Activated CD4-positive, alpha-beta memory T cell treated with anti-CD3 and anti-CD28 coated beads for 36 hours (primary cell): ENCODE measurements at regions not wholly inside any gene's neighbourhood (a gene's known extent, or its start where the extent isn't known, plus 50 kb on each side); places are given as distances from the start of the nearest gene placed in this dataset.

Experiments
- CTCF ChIA-PET: fragments of 350-600 bp; sonication (Branson Sonifier 250); formaldehyde crosslinking; loops from one replicate; lab custom pipeline; 2021; ENCODE audit warnings: antibody characterized with exemption, inconsistent platforms; lab: Charles Lee
- POLR2A ChIA-PET: fragments of 350-600 bp; sonication (Branson Sonifier 250); formaldehyde crosslinking; loops from one replicate; lab custom pipeline; 2021; ENCODE audit warnings: antibody characterized with exemption; lab: Charles Lee
- DNase-seq: peaks from one replicate; pipeline ENCODE4 v3.0.0-alpha.2; 2020
- H3K27ac Mint-ChIP-seq: one replicate; pipeline ENCODE4 v1.8.0; 2021; ENCODE audit warnings: mixed read lengths
- H3K27me3 Mint-ChIP-seq: one replicate; pipeline ENCODE4 v1.8.0; 2021; ENCODE audit warnings: mixed read lengths
- H3K36me3 Mint-ChIP-seq: one replicate; pipeline ENCODE4 v1.8.0; 2021; ENCODE audit warnings: mixed read lengths
- H3K4me1 Mint-ChIP-seq: one replicate; pipeline ENCODE4 v1.8.0; 2021; ENCODE audit warnings: low read depth, mixed read lengths
- H3K4me3 Mint-ChIP-seq: one replicate; pipeline ENCODE4 v1.8.0; 2021; ENCODE audit warnings: mild to moderate bottlenecking, mixed read lengths
- H3K9me3 Mint-ChIP-seq: one replicate; pipeline ENCODE4 v1.8.0; 2021; ENCODE audit warnings: mixed read lengths
- intact Hi-C: fragments of 100-400 bp; cut with micrococcal nuclease; formaldehyde crosslinking; loops from one replicate; pipeline ENCODE4 v1.15.1; 2023

DNA sequence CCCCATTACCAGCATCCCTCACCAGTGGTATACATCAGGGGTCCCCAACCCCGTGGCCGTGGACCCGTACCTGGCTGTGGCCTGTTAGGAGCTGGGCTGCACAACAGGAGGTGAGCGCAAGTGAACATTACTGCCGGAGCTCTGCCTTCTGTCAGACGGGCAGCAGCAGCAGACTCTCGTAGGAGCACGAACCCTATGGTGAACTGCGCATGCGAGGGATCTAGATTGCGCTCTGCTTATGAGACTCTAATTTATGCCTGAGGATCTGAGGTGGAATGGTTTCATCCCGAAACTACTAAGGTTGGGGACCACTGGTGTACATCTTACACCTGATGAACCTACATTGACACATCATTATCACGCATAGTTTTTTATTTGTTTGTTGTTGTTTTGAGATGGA lies 52.8 kb upstream of the DHX15 start:
- POLR2A ChIA-PET, result no interaction called here
- no peak for DNase-seq
- Mint-ChIP-seq H3K27ac (no peak overlapping the region), H3K4me1 (no peaks in the 10 kb centered on the region), H3K27me3 (peaks cover 3% of the 10 kb centered on the region), H3K36me3 (no peaks in the 10 kb centered on the region), H3K9me3 (no peaks in the 10 kb centered on the region), H3K4me3 (no peak overlapping the region)
- CTCF ChIA-PET, result no interaction called here
- intact Hi-C loops, result no loop called here

GRCh38 chr4:24638396-24638875 lies 54.1 kb upstream of the DHX15 start:
- ChIA-PET POLR2A (no interaction called here), CTCF (no interaction called here)
- intact Hi-C loops, result no loop called here
- Mint-ChIP-seq H3K9me3 (no peaks in the 10 kb centered on the region), H3K27ac (no peak overlapping the region), H3K4me3 (no peak overlapping the region), H3K4me1 (no peaks in the 10 kb centered on the region), H3K27me3 (peaks cover 2% of the 10 kb centered on the region), H3K36me3 (no peaks in the 10 kb centered on the region)
- DNase-seq, result no peak

GRCh38 chr4:24639714-24640113 lies 55.4 kb upstream of the DHX15 start:
- intact Hi-C loops, result no loop called here

DNA sequence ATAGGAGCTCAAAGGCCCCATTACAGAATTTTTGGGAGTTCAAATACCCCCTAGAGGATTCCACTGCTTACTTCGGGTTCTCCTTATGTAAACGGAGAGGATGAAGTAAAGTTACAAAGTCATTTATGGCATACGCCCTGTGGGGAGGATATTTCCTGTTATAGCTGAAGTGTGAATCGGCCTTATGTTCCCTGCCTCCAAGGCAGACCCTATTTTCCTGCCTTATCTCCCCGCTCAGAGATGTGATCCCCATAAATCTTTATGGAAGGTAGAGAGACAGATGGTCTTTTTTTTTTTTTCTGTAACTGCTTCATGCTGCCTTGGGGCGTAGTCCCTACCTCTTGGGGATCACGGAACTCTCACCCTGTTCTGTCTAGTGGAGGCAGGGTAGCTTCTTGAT lies 56.0 kb upstream of the DHX15 start:
- CTCF ChIA-PET, result no interaction called here
- intact Hi-C loops, result no loop called here

More at GRCh38 chr4:24639714-24640113, 55.4 kb upstream of the DHX15 start:
- H3K36me3 Mint-ChIP-seq, result no peaks in the 10 kb centered on the region
- no peaks in the 10 kb centered on the region for H3K4me1 Mint-ChIP-seq
- ChIA-PET POLR2A (no interaction called here), CTCF (no interaction called here)
- no peak for DNase-seq
- no peak overlapping the region for H3K4me3 Mint-ChIP-seq
- no peak overlapping the region for H3K27ac Mint-ChIP-seq
- no peaks in the 10 kb centered on the region for H3K9me3 Mint-ChIP-seq
- peaks cover 2% of the 10 kb centered on the region for H3K27me3 Mint-ChIP-seq

DNA sequence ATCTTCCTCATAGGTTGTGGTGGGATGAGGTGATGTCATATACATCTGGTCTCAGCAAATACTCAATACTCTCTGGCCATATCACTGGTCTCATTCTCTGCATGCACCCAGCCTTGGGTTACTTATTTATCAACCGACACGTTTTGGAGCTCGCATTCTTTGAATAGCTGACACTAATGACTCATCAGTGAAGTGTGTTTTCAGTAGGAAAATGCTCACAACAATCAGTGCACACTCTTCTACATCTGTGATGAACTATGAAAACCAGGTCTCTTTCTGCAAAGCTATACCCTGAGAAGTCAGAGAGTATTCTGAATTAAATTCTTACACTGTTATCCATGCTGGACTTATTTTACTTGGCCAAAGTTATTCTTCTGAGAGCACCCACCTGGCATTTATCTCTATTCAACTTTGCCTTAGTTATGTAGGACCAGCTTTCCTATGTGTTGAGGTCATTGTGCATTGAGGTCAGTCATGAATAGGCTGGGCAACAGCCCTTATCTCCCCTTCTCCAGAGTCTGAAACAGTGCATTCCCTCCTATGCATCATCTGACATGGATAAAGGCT lies 58.7 kb upstream of the DHX15 start:
- peaks cover 8% of the 10 kb centered on the region for H3K27me3 Mint-ChIP-seq
- POLR2A ChIA-PET, result no interaction called here
- intact Hi-C loops, result no loop called here
- H3K27ac Mint-ChIP-seq, result no peak overlapping the region
- no peaks in the 10 kb centered on the region for H3K4me1 Mint-ChIP-seq
- H3K36me3 Mint-ChIP-seq, result no peaks in the 10 kb centered on the region
- no peak for DNase-seq
- H3K9me3 Mint-ChIP-seq, result no peaks in the 10 kb centered on the region
- CTCF ChIA-PET, result no interaction called here
- no peak overlapping the region for H3K4me3 Mint-ChIP-seq

More for the DNA sequence above, 56.0 kb upstream of the DHX15 start:
- Mint-ChIP-seq H3K4me3 (no peak overlapping the region), H3K27ac (no peak overlapping the region), H3K27me3 (peaks cover 2% of the 10 kb centered on the region), H3K4me1 (no peaks in the 10 kb centered on the region), H3K9me3 (no peaks in the 10 kb centered on the region), H3K36me3 (no peaks in the 10 kb centered on the region)
- POLR2A ChIA-PET, result no interaction called here
- no peak for DNase-seq

GRCh38 chr4:24643774-24644520 lies 59.6 kb upstream of the DHX15 start:
- Mint-ChIP-seq H3K27me3 (peaks cover 8% of the 10 kb centered on the region), H3K4me3 (no peak overlapping the region), H3K4me1 (no peaks in the 10 kb centered on the region), H3K36me3 (no peaks in the 10 kb centered on the region), H3K9me3 (no peaks in the 10 kb centered on the region), H3K27ac (no peak overlapping the region)
- no peak for DNase-seq
- intact Hi-C loops, result no loop called here
- ChIA-PET POLR2A (no interaction called here), CTCF (no interaction called here)

DNA sequence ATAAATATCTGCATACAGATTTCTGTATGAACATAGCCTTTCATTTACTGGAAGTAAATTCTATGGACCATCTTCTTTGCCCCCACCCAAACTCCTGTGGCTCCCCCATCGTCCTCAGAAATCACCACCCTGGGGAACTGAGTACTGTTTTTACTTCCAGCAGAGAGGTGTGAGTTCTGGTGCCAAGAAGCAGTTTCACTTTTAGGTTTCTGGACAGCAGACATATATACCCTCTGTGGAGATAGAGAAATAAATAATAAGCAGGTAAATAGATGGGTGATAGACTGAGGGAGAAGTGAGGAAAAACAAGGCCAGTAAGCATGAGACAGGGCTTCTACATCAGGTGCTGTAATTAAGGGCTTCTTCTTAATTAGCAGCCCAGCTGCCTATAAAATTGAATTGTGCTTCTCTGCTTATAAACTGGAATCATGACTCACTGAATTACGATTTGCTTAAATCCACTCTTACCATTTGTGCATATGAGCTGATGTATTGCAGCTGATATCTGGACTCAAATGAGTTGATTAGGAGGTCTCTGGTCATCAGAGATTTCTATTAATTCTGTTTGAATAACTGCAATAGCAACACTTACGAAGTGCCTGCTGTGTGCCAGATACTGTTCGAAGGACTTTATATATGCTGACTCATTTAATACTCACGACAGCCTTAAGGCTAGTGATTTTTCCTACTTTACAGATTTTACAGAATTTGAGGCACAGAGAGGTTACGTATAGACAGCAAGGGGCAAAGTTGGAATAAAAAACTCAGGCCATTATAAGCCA lies 60.8 kb upstream of the DHX15 start:
- ChIA-PET CTCF (no interaction called here), POLR2A (no interaction called here)
- H3K36me3 Mint-ChIP-seq, result no peaks in the 10 kb centered on the region
- H3K4me3 Mint-ChIP-seq, result no peak overlapping the region
- H3K27ac Mint-ChIP-seq, result no peak overlapping the region
- no peaks in the 10 kb centered on the region for H3K4me1 Mint-ChIP-seq
- DNase-seq, result no peak
- H3K9me3 Mint-ChIP-seq, result no peaks in the 10 kb centered on the region
- intact Hi-C loops, result no loop called here
- peaks cover 8% of the 10 kb centered on the region for H3K27me3 Mint-ChIP-seq

DNA sequence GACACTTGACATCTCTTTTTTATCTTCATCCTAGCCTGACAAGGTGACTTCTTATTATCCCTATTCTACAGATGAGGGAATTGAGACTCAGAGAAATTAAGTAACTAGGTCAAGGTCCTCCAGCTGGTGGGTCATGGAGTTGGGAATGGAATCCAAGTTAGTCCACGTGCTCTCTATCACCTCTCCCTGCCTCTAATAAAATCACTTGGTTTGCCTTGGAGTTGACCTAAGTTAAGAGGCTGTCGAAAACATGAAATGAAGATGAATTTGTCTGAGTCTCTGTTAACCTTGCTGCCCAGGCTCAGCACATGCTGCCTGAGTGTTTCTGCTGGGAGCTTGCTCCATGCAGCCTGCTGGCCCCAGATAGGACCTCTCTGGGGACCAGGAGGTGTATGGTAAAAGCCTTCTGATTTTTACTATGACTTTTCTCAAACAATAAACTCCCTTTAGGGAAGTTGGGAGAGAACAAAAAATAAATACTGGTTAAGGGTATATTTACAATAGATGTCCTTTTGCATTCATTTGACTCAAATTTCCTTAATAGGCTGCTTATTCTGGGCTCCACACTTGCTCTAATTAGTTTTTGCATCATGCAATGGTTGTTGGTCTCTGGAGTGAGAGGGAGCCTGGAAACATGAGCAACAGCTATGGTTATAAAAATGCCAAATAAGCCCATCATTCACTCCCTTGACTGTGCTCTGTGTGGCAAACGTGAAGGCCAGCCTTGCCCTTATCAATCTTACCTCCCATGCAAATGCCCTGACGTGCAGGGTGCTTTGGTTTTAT lies 61.6 kb upstream of the DHX15 start:
- POLR2A ChIA-PET, result no interaction called here
- no peak for DNase-seq
- CTCF ChIA-PET, result no interaction called here

GRCh38 chr4:24646798-24647460 lies 62.6 kb upstream of the DHX15 start:
- Mint-ChIP-seq H3K36me3 (no peaks in the 10 kb centered on the region), H3K4me3 (no peak overlapping the region), H3K27me3 (peaks cover 8% of the 10 kb centered on the region), H3K4me1 (no peaks in the 10 kb centered on the region), H3K27ac (no peak overlapping the region), H3K9me3 (no peaks in the 10 kb centered on the region)
- CTCF ChIA-PET, result no interaction called here
- intact Hi-C loops, result no loop called here
- no peak for DNase-seq
- POLR2A ChIA-PET, result no interaction called here

More for the DNA sequence above, 61.6 kb upstream of the DHX15 start:
- no peak overlapping the region for H3K27ac Mint-ChIP-seq
- H3K27me3 Mint-ChIP-seq, result peaks cover 8% of the 10 kb centered on the region
- no peaks in the 10 kb centered on the region for H3K36me3 Mint-ChIP-seq
- intact Hi-C loops, result no loop called here
- no peak overlapping the region for H3K4me3 Mint-ChIP-seq
- no peaks in the 10 kb centered on the region for H3K4me1 Mint-ChIP-seq
- no peaks in the 10 kb centered on the region for H3K9me3 Mint-ChIP-seq

DNA sequence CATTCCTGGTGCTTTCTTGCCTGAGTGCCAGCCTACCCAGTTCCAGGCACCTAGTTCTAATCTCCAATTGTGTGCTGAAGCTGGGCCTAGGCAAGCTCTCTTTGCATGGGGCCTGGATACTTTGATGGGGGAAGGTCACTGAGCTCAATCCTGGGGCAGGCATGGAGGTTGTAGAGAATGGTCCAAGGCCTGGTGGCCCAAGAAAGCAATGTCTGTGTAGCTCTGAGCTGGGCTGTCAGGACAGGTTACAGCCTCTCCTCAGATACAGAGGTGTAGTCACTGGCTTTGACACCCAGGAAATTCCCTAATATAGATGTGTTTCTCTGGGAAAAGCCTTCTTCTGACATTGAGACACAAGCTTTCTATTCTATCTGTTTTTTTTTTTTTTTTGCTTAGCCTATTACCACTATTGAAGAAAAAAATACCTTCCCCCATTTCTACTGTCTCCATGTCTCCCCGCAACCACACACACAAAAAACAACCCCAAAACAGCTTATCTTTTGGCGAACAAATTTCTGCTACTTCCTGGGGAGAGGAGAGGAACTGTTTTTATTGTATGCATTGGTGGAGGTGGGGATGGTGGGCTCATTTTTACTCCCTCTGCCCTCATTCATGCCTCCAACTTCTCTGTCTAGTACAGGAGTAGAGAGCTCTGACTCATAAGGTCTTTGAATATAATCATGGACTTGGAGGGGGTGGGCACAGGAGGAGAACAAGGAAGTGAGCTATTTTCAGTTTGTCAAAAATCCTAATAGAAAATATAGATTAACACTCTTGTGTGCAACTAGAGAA lies 66.7 kb upstream of the DHX15 start:
- H3K27me3 Mint-ChIP-seq, result peaks cover 5% of the 10 kb centered on the region
- POLR2A ChIA-PET, result interaction anchor here (0.5 kb wide), 1 partner anchor 507 kb away, joined by 3 read pairs; no protein-coding TSS in a partner anchor
- no peak overlapping the region for H3K27ac Mint-ChIP-seq
- H3K4me3 Mint-ChIP-seq, result no peak overlapping the region
- intact Hi-C loops, result no loop called here
- no peaks in the 10 kb centered on the region for H3K4me1 Mint-ChIP-seq
- DNase-seq, result no peak
- no peaks in the 10 kb centered on the region for H3K9me3 Mint-ChIP-seq
- no peaks in the 10 kb centered on the region for H3K36me3 Mint-ChIP-seq
- CTCF ChIA-PET, result interaction anchor here (0.6 kb wide), 1 partner anchor 100 kb away, joined by 3 read pairs; no protein-coding TSS in a partner anchor

- Mint-ChIP-seq H3K27ac (no peak overlapping the region), H3K36me3 (no peaks in the 10 kb centered on the region), H3K27me3 (peaks cover 11% of the 10 kb centered on the region), H3K4me3 (no peak overlapping the region), H3K4me1 (peaks cover 2% of the 10 kb centered on the region), H3K9me3 (no peaks in the 10 kb centered on the region)
- ChIA-PET POLR2A (no interaction called here), CTCF (no interaction called here)
- DNase-seq, result no peak
- intact Hi-C loops, result no loop called here
Measured at GRCh38 chr4:24655326-24655725, 71.0 kb upstream of the DHX15 start.
